HG02884 (cell line): ENCODE measurements at regions not wholly inside any gene's neighbourhood (a gene's known extent, or its start where the extent isn't known, plus 50 kb on each side); places are given as distances from the start of the nearest gene placed in this dataset.

Experiments
- ATAC-seq: cut with Tn5 transposase; IDR thresholded peaks from one replicate; pipeline ENCODE4 v1.9.1; 2021; ENCODE audit warnings: mild to moderate bottlenecking, moderate library complexity; ENCODE audit not compliant: unreplicated experiment

- ATAC-seq = no peak
Measured at GRCh38 chr6:17047889-17048288, 54.0 kb upstream of the STMND1 start.

GRCh38 chr6:17045581-17046322, 56.1 kb upstream of the STMND1 start:
- no peak for ATAC-seq

GRCh38 chr6:17043148-17043522, 58.7 kb upstream of the STMND1 start:
- ATAC-seq = no peak

DNA sequence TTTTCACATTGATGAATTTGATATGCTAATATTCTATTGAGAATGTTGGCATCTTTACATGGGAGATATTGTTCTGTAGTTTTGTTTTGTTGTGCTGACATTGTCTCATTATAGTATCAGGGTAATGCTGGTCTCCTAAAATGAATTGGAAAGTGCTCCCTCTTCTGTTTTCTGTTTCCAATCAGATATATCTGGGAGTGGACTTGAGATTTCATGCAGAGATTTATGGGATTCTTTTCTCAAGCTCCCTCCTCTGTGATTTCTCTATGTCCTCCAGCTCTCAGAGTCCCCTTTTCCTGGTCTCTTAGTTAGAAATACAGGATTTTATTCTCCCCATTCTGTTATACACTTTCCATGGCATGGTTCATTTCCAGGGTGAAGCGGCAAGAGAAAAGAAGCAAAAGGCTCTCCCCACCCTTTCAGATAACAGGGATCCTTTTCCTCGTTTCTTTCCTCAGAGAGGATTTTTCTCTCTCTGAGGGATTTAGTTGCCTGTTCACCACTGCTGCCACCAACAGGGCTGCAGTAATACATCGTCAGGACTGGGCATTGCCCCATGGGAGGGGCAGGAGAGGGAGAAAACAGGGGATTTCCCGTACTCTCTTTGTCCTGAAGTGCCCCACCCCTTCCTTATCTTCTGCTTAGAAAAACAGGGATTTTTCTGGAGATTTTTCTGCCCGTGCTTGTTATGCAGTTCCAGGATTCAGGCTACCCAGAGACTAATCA, 59.3 kb upstream of the STMND1 start:
- no peak for ATAC-seq

- ATAC-seq = no peak
Measured at GRCh38 chr6:17039266-17039665, 62.6 kb upstream of the STMND1 start.

GRCh38 chr6:17038316-17038715, 63.5 kb upstream of the STMND1 start:
- ATAC-seq = no peak

DNA sequence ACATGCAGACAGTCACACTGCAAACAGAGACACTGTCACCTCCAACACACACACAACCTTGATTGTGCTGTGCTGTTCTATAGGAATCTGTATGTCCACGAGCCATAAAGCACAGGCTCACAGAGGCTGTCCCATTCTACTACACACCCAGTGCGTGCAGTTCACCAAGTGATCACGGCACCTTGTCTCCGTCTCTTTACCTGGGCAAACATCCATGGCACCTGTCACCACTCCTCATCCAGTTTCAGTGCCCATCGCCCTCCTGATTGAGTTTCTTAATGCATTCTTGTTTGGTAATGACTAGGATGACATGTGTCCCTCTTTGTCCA, 65.8 kb upstream of the STMND1 start:
- no peak for ATAC-seq

DNA sequence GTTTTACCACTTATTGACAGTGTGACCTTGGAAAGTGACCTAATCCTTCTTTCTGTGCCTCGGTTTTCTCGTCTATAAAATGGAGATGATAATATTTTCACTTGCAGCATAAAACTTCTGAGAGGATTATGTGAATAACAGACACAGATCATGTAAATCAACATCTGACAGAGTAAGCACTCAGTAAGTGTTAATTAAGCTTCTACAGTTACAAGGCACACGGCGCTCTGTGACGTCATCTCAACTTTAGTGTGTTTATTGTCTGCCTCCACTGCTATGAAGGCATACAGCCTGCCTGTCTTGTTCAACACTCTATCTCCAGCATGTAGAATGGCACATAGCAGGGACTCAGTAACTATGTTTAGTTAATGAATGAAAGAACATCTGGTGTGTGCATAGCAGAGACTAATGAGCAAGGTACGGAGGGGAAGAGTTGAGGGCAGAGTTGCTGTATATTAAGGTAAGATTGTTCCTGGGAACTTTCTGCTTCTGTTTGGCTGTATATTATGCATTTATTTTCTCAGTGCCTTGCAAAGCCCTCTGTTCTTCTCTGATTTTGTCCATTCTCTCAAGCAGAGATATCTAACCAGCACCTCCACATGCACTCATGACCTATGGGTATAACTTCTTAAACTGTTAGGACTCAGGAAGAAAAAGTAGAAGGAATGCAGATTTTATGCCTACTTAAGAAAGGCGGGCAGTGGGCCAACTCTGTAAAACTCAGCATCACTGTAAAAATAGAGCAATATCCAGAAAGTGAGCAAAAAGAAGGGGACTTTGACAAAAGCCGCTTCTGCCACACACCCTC, 66.4 kb upstream of the STMND1 start:
- ATAC-seq = no peak

DNA sequence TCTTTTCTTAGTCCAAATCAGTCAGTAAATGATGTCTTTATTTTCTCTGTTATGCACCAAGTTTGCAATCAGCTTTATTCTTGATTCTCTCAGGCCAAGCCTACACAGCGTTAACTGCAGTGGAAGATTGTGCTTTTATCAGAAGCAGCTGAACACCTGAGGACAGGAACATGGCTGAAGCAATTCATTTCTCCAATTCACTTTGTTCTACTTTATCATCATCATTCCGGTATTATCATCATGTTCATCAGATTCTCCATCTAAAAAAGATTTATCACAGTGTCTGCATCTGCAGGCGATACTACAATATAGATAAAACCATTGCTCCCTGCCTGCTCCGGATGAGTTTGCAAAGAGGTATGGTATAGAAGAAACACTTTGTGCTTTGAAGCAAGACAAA, 68.1 kb upstream of the STMND1 start:
- no peak for ATAC-seq

GRCh38 chr6:17032988-17033634, 68.7 kb upstream of the STMND1 start:
- ATAC-seq = no peak

GRCh38 chr6:17032590-17032987, 69.3 kb upstream of the STMND1 start:
- no peak for ATAC-seq

DNA sequence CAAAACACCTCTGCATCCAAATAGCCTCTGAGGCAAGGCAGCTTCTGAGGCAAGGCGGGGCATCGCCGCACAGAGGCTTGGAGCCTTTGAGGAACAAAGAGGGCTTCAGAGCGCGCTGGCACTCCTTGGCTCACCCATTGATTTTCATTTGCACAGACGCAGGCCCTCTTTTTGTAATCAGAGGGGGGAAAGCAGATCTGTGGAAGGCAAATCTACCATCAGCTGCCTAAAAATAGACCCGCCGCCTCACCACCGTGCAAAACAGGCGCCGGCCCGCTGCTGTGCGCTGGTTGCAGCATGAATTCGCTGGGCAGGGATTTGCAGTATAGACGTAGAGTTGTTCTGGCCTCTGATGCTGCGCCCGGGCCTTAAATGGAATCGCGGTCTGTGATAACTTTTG, 69.9 kb upstream of the STMND1 start:
- ATAC-seq = no peak

DNA sequence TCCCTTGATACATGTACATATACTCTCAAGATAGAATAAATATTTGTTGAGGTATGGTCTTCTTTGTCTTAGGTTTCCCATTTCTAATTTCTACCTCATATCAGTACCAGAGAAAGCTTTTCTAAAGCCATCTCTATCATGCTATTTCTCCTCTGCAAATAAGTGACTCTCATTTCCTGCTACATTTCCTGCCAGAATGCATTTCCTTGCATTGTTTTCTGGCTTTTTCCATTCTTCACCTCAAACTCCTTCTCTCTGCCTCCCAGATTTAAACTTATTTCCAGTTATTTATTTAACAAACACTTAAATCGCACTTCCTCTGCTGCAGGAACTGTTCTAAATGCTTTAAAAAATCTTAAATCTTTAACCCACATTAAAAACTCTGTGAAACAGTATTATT, 74.4 kb upstream of the STMND1 start:
- ATAC-seq = no peak

- peak; percentile 83 for ATAC-seq
Measured at GRCh38 chr6:17022604-17023003, 79.2 kb upstream of the STMND1 start.

- no peak for ATAC-seq
Measured at GRCh38 chr6:17021539-17021889, 80.3 kb upstream of the STMND1 start.

DNA sequence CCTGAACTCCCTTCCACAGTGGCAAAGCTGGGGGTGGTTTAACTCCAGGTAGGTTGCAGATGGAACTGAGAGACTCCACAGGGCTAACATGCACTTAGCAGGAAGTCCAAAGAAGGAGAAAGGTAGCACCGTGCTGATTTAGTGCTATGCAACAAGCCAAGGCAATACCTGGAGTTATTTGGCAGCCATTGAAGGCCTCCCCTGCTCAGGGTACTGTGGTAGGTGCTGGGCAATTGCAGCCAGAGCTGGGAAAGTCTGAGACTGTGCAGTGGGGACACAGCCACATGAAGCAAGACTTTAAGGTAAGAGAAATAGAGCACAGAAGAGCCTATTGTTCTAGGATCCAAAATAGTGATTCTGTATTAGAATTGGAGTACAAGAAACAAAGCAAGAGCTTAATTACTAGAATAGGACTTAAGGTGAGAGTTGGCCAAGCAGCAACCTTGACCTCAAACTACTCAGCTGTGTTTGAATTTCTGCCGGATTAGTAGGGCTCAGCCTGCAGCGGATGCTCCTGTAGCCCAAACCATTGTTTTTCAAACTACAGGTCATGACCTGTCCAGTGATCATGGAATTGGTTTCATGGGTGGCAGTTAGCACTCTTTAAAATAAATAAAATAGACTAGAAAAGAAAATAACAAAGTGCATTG, 80.8 kb upstream of the STMND1 start:
- ATAC-seq = no peak

- no peak for ATAC-seq
Measured at GRCh38 chr6:17018425-17018824, 83.4 kb upstream of the STMND1 start.

DNA sequence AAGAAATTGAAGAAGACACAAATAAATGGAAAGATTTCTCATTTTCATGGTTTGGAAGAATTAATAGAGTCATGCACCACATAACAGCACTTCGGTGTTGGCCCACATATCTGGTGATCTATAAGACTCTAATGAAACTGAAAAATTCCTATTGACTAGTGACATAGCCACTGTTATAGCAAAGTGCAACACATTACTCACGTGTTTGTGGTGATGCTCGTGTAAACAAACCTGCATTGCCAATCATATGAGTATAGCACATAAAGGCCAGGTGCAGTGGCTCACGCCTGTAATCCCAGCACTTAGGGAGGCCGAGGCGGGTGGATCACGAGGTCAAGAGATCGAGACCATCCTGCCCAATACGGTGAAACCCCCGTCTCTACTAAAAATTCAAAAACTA, 84.4 kb upstream of the STMND1 start:
- no peak for ATAC-seq

DNA sequence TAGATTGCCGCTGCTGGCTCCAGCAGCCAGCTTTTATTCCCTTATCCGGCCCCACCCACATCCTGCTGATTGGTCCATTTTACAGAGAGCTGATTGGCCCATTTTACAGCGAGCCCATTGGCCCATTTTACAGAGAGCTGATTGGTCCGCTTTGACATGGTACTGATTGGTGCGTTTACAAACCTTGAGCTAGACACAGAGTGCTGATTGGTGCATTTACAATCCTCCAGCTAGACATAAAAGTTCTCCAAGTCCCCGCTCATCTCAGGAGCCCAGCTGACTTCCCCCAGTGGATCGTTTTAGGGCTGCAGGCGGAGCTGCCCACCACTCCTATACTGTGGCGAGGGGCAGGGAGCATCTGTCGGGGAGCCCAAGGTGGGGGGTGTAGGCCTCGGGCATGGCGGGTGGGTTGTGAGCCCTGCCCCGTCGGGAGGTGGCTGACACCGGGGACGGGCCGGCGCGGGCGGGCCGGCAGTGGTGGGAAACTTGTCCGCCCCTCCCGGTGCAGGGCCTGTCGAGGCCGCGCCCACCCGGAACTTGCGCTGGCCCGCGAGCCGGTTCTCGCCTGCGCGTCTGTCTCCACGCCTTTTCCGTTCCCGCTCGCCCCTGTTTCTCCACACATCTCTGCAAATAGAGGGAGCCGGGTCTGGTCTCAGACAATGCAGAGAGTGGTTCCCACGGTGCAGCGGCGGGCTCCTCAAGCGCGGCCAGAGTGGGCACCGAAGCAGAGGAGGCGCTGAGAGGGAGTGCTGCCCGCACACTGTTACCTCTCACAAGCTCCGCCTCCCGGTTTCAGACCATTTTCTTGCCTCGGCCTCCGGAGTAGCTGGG, 86.1 kb upstream of the STMND1 start:
- no peak for ATAC-seq

DNA sequence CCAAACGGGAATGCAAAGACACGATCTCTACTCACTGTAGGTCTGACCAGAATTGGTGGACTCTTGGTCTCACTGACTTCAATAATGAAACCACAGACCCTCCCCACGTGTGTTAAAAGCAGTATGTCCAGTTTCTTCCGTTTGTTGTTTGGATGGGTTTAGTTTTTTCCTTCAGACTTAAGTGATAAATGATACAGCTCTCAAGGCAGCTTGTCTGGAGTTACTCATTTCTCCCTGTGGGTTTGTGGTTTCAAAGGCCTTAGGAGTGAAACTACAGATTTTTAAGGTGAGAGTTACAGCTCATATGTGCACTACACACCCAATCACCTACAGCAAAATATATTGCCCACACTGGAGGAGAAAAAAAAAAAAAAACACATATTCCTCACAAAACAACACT, 86.7 kb upstream of the STMND1 start:
- ATAC-seq = peak; percentile 81
